DND-41 (cell line): ENCODE measurements at regions not wholly inside any gene's neighbourhood (a gene's known extent, or its start where the extent isn't known, plus 50 kb on each side); places are given as distances from the start of the nearest gene placed in this dataset.

Experiments used
- CTCF ChIP-seq: IDR thresholded peaks from 2 replicates; pipeline ENCODE4 v1.5.1; 2012; ENCODE audit warnings: borderline replicate concordance, low read length, moderate library complexity, mild to moderate bottlenecking; ENCODE audit not compliant: poor library complexity, severe bottlenecking; ENCODE audit errors: extremely low read depth
- EZH2 ChIP-seq: IDR thresholded peaks from 3 replicates; pipeline ENCODE4 v1.6.1; 2012; ENCODE audit warnings: borderline replicate concordance, low read depth, mild to moderate bottlenecking, moderate library complexity, low read length, inconsistent platforms; ENCODE audit not compliant: severe bottlenecking

- TF ChIP-seq CTCF, result no peak
- no peak for TF ChIP-seq EZH2
Observed at GRCh38 chr9:2377834-2378233, 243.8 kb upstream of the VLDLR start.
